ENCODE measurements at regions not wholly inside any gene's neighbourhood (a gene's known extent, or its start where the extent isn't known, plus 50 kb on each side); places are given as distances from the start of the nearest gene placed in this dataset.

GRCh38 chr4:100268789-100269188 is 78.5 kb upstream of the DDIT4L start:
- H3K23ac ChIP-seq (ENCODE audit: insufficient read length, low read depth, low read length) = no peak overlapping the region
- H3T11ph ChIP-seq (ENCODE audit: low read length) = no peak overlapping the region
- no peak overlapping the region for H2AK5ac ChIP-seq (ENCODE audit: insufficient read length, low read length)
- H3K18ac ChIP-seq (ENCODE audit: insufficient read length, low read depth, low read length) = no peak overlapping the region
- Mint-ChIP-seq H3K27me3 (ENCODE audit: low read depth) (no peaks in the 10 kb centered on the region; the same call in 1 of the 2 replicates), H3K4me1 (peaks cover 0 to 5% of the 10 kb centered on the region in 2 experiments; a peak in 1 of 4 replicates), H3K27ac (no peak overlapping the region), H3K9me3 (peaks cover 12 to 24% of the 10 kb centered on the region in 2 experiments; a peak in 4 of 5 replicates), H3K4me3 (no peak overlapping the region), H3K36me3 (ENCODE audit: insufficient read depth in 1 of 3, low read depth in 3 of 3) (peaks cover 0 to 22% (median 4%) of the 10 kb centered on the region in 3 experiments; a peak in 4 of 7 replicates)
- no peak overlapping the region for H4K5ac ChIP-seq (ENCODE audit: insufficient read length, low read depth, low read length)
- no peak overlapping the region for H2BK12ac ChIP-seq (ENCODE audit: insufficient read length, low read depth, low read length)
- H2AFZ ChIP-seq (ENCODE audit: low read length) = no peak overlapping the region
- H2BK15ac ChIP-seq (ENCODE audit: low read depth, low read length) = no peak overlapping the region
- H3K27ac ChIP-seq (ENCODE audit: insufficient read length, low read depth, low read length) = no peak overlapping the region
- H3K27me3 ChIP-seq (ENCODE audit: insufficient read depth, low read length) = no peaks in the 10 kb centered on the region
- TF ChIP-seq CTCF (conservative IDR thresholded peaks at IDR 0.05) = no peak
- H3K4ac ChIP-seq (ENCODE audit: low read depth, low read length) = no peak overlapping the region
- H3K14ac ChIP-seq (ENCODE audit: insufficient read depth, low read length) = no peak overlapping the region
- H4K91ac ChIP-seq (ENCODE audit: insufficient read length, low read depth, low read length) = no peak overlapping the region
- H3K9me3 ChIP-seq (ENCODE audit: control insufficient read depth, low read depth, low read length) = no peaks in the 10 kb centered on the region
- DNase-seq = no peak
- H3K4me2 ChIP-seq (ENCODE audit: insufficient read depth, insufficient read length, low read length) = no peak overlapping the region
- no peaks in the 10 kb centered on the region for H3K79me2 ChIP-seq (ENCODE audit: insufficient read depth, low read length)
- H3K79me1 ChIP-seq (ENCODE audit: insufficient read depth, low read depth, low read length, poor library complexity, severe bottlenecking) = no peaks in the 10 kb centered on the region
- H2BK120ac ChIP-seq (ENCODE audit: low read depth, low read length, poor library complexity, severe bottlenecking) = no peak overlapping the region
- H3K23me2 ChIP-seq (ENCODE audit: insufficient read length, low read depth, low read length, poor library complexity, severe bottlenecking) = no peaks in the 10 kb centered on the region
- H3K9ac ChIP-seq (ENCODE audit: extremely low read depth, insufficient read length, low read length) = no peak overlapping the region
- WGBS (ENCODE audit: extremely low coverage, insufficient read length, low lambda C conversion rate) = no CpG with 5 or more reads among the region's 2 CpGs
- no peak overlapping the region for H2BK20ac ChIP-seq (ENCODE audit: low read depth, low read length, poor library complexity, severe bottlenecking)
- no peak overlapping the region for H3K56ac ChIP-seq (ENCODE audit: insufficient read length, low read depth, low read length)
- H4K8ac ChIP-seq (replicated peaks; ENCODE audit: insufficient read length, low read depth, low read length) = no peak overlapping the region
- H4K20me1 ChIP-seq (ENCODE audit: control insufficient read depth, insufficient read depth, insufficient read length) = no peaks in the 10 kb centered on the region
- H2BK5ac ChIP-seq (ENCODE audit: insufficient read length, low read length) = no peak overlapping the region
- no peaks in the 10 kb centered on the region for H3K4me1 ChIP-seq (ENCODE audit: insufficient read depth, low read length)
